Mesendoderm (in vitro differentiated cells): ENCODE measurements at regions not wholly inside any gene's neighbourhood (a gene's known extent, or its start where the extent isn't known, plus 50 kb on each side); places are given as distances from the start of the nearest gene placed in this dataset.

Experiments
- DNase-seq: peaks from one replicate; pipeline ENCODE4 v3.0.0; 2013
- H2AK5ac ChIP-seq: 2 replicates; pipeline ENCODE4 v1.6.1; 2013; ENCODE audit warnings: low read length, inconsistent platforms
- H2BK120ac ChIP-seq: 2 replicates; pipeline ENCODE4 v1.6.1; 2013; ENCODE audit warnings: low read depth, mild to moderate bottlenecking, low read length, moderate library complexity, mixed read lengths
- H2BK15ac ChIP-seq: replicated peaks from 2 replicates; pipeline ENCODE4 v1.6.1; 2013; ENCODE audit warnings: low read depth, mild to moderate bottlenecking, moderate library complexity
- H2BK5ac ChIP-seq: 2 replicates; pipeline ENCODE4 v1.6.1; 2013; ENCODE audit warnings: low read length, inconsistent platforms
- H3K18ac ChIP-seq: 2 replicates; pipeline ENCODE4 v1.6.1; 2013; ENCODE audit warnings: mild to moderate bottlenecking, low read length, mixed read lengths
- H3K23ac ChIP-seq: one replicate; pipeline ENCODE4 v1.6.1; 2013; ENCODE audit warnings: low read length
- H3K27ac ChIP-seq: 2 replicates; pipeline ENCODE4 v1.5.1; 2013; ENCODE audit warnings: low read depth, mild to moderate bottlenecking, inconsistent platforms, low read length, moderate library complexity
- H3K27me3 ChIP-seq: 2 replicates; pipeline ENCODE4 v1.6.1; 2013; ENCODE audit warnings: low read length, control low read depth, mild to moderate bottlenecking, inconsistent platforms; ENCODE audit not compliant: insufficient read depth, poor library complexity
- H3K36me3 ChIP-seq: 2 replicates; pipeline ENCODE4 v1.6.1; 2013; ENCODE audit warnings: low read length, inconsistent platforms; ENCODE audit not compliant: control insufficient read depth, insufficient read depth
- H3K4ac ChIP-seq: one replicate; pipeline ENCODE4 v1.6.1; 2013; ENCODE audit warnings: low read depth, mild to moderate bottlenecking, low read length, moderate library complexity
- H3K4me1 ChIP-seq: 2 replicates; pipeline ENCODE4 v1.6.1; 2013; ENCODE audit warnings: low read depth, low read length, inconsistent platforms; ENCODE audit not compliant: control insufficient read depth
- H3K4me2 ChIP-seq: 2 replicates; pipeline ENCODE4 v1.6.1; 2013; ENCODE audit warnings: low read length
- H3K4me3 ChIP-seq: 2 replicates; pipeline ENCODE4 v1.5.1; 2013; ENCODE audit warnings: mild to moderate bottlenecking, low read length
- H3K56ac ChIP-seq: one replicate; pipeline ENCODE4 v1.6.1; 2013; ENCODE audit warnings: low read length
- H3K79me1 ChIP-seq: 2 replicates; pipeline ENCODE4 v1.6.1; 2013; ENCODE audit warnings: low read length, inconsistent platforms
- H3K79me2 ChIP-seq: 2 replicates; pipeline ENCODE4 v1.6.1; 2013; ENCODE audit warnings: mild to moderate bottlenecking, low read length; ENCODE audit not compliant: control insufficient read depth, insufficient read depth
- H3K9ac ChIP-seq: 2 replicates; pipeline ENCODE4 v1.6.1; 2013; ENCODE audit warnings: low read length, inconsistent platforms
- H4K5ac ChIP-seq: one replicate; pipeline ENCODE4 v1.6.1; 2013; ENCODE audit warnings: low read length
- H4K8ac ChIP-seq: one replicate; pipeline ENCODE4 v1.6.1; 2013; ENCODE audit warnings: low read depth, mild to moderate bottlenecking, control low read depth, low read length, moderate library complexity
- WGBS: extraction: QIAGEN DNeasy Blood & Tissue Kit; methylation state at CpG from one replicate; pipeline ENCODE4 v1.1.7; 2013; ENCODE audit warnings: low lambda C conversion rate, missing lambda C conversion rate; ENCODE audit not compliant: insufficient coverage; ENCODE audit errors: extremely low coverage; 5-methylcytosine and 5-hydroxymethylcytosine counted together

DNA sequence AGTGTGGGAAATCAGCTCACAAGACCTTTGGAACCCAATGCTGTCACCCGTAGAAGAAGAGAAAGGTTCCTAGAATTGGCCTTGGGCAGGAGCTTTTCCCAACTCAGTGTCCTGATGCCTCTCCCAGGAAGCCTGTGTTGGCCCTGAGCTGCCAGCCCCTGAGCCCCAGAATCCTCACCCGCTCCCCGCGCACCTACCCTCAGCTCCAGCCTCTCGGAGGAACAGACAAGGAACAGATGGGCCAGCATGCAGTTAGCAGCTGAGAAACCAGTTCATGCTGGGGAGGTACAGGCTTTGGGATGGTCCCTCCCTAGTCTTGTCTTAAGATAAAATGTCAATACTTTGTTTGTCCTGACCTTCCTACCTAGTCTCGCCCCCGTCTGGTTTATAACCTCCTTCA, 121.9 kb upstream of the CDH4 start:
- no peak overlapping the region for H3K56ac ChIP-seq
- DNase-seq: no peak

GRCh38 chr20:61131944-61132343, 120.1 kb upstream of the CDH4 start:
- Histone ChIP-seq H3K4me1 (no peaks in the 10 kb centered on the region), H3K4ac (no peak overlapping the region), H3K18ac (no peak overlapping the region), H3K4me2 (no peak overlapping the region), H3K23ac (no peak overlapping the region), H3K79me1 (no peaks in the 10 kb centered on the region), H3K36me3 (no peaks in the 10 kb centered on the region), H3K27me3 (no peaks in the 10 kb centered on the region), H2BK15ac (no peak overlapping the region), H3K56ac (no peak overlapping the region), H3K27ac (no peak overlapping the region), H3K4me3 (no peak overlapping the region), H4K5ac (no peak overlapping the region), H3K79me2 (no peaks in the 10 kb centered on the region), H4K8ac (no peak overlapping the region), H3K9ac (no peak overlapping the region), H2BK5ac (no peak overlapping the region), H2BK120ac (no peak overlapping the region), H2AK5ac (no peak overlapping the region)
- DNase-seq: no peak
- no CpG with 5 or more reads among the region's 9 CpGs for WGBS

More for the DNA sequence above, 121.9 kb upstream of the CDH4 start:
- Histone ChIP-seq H3K27ac (no peak overlapping the region), H2BK15ac (no peak overlapping the region), H3K4ac (no peak overlapping the region), H4K8ac (no peak overlapping the region), H3K4me2 (no peak overlapping the region), H3K36me3 (no peaks in the 10 kb centered on the region), H3K27me3 (no peaks in the 10 kb centered on the region), H2AK5ac (no peak overlapping the region), H3K79me1 (no peaks in the 10 kb centered on the region), H3K79me2 (no peaks in the 10 kb centered on the region), H2BK120ac (no peak overlapping the region), H3K4me3 (no peak overlapping the region), H2BK5ac (no peak overlapping the region), H3K18ac (no peak overlapping the region), H3K9ac (no peak overlapping the region), H3K4me1 (no peaks in the 10 kb centered on the region), H3K23ac (no peak overlapping the region), H4K5ac (no peak overlapping the region)
- WGBS: no CpG with 5 or more reads among the region's 7 CpGs

- Histone ChIP-seq H2BK5ac (no peak overlapping the region), H4K5ac (no peak overlapping the region), H3K27me3 (no peaks in the 10 kb centered on the region), H2AK5ac (no peak overlapping the region), H3K27ac (no peak overlapping the region), H3K23ac (no peak overlapping the region), H3K36me3 (no peaks in the 10 kb centered on the region), H3K56ac (no peak overlapping the region), H2BK15ac (no peak overlapping the region), H3K9ac (no peak overlapping the region), H3K4me2 (no peak overlapping the region), H2BK120ac (no peak overlapping the region), H3K79me1 (no peaks in the 10 kb centered on the region), H3K79me2 (no peaks in the 10 kb centered on the region), H3K4ac (no peak overlapping the region), H3K4me1 (no peaks in the 10 kb centered on the region), H3K18ac (no peak overlapping the region), H3K4me3 (no peak overlapping the region), H4K8ac (no peak overlapping the region)
- WGBS: no CpG with 5 or more reads among the region's 6 CpGs
- no peak for DNase-seq
These were observed 118.5 kb upstream of the CDH4 start for GRCh38 chr20:61133611-61134010.

DNA sequence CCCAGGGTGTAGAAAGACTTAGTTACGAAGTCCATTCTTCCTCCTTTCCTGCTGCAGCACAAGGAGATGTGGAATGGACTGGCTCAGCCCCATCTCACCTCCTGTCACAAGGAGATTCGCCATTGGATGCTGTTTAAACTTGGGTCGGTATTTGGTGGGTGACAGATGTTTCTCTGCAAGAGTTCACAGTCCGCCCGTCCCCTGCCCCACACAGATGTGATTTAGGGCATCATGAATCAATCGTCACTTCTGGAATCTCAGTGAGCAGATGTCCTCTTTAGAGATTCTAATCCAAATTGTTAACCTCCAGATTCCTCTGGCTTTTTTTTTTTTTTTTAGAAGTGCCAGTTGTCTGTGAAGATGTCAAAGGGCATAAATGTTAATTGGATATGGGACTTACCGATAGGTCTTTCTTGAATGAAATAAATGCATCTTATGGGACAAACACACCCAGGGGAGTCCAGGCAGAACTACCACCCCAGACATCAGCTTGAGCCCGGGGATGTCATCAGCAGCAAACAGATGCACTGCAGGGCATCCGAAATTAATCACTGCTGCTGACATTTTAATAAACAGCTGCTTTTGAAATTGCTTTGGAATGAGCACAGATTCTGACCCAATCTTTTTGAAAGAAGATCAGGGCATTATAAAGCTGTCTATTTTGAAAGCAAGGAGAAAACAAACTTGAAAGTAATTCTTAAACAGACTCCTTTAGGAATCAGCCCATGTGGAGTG, 117.6 kb upstream of the CDH4 start:
- Histone ChIP-seq H3K79me2 (no peaks in the 10 kb centered on the region), H2AK5ac (no peak overlapping the region), H3K18ac (no peak overlapping the region), H3K27me3 (no peaks in the 10 kb centered on the region), H2BK15ac (no peak overlapping the region), H3K4ac (no peak overlapping the region), H3K27ac (no peak overlapping the region), H2BK5ac (no peak overlapping the region), H3K4me2 (no peak overlapping the region), H3K4me1 (no peaks in the 10 kb centered on the region), H3K23ac (no peak overlapping the region), H2BK120ac (no peak overlapping the region), H3K9ac (no peak overlapping the region), H3K79me1 (no peaks in the 10 kb centered on the region), H4K8ac (no peak overlapping the region), H4K5ac (no peak overlapping the region), H3K36me3 (no peaks in the 10 kb centered on the region), H3K4me3 (no peak overlapping the region), H3K56ac (no peak overlapping the region)
- no peak for DNase-seq
- no CpG with 5 or more reads among the region's 9 CpGs for WGBS

DNA sequence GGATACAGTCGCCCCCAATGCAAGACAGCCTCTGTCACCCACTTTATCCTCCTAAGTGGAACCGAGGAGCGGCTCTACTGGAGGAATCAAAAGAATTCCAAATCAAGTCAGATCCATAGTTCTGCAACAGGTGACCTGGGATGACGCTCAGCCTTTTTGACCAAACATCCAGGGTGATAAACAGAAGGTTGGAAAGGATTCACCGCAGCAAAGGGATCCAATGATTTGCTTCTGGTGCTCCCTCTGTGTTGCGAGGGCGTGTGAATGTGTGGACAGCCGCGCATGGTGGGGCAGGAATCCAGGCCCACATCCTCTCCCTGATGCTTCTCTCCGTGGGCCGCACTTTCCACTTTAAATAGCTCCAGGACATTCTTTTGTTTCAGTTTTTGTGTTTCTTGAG, 116.8 kb upstream of the CDH4 start:
- DNase-seq: no peak
- Histone ChIP-seq H2BK5ac (no peak overlapping the region), H3K9ac (no peak overlapping the region), H3K27me3 (no peaks in the 10 kb centered on the region), H3K4me3 (no peak overlapping the region), H2BK120ac (no peak overlapping the region), H3K4me2 (no peak overlapping the region), H3K4ac (no peak overlapping the region), H3K18ac (no peak overlapping the region), H3K56ac (no peak overlapping the region), H2AK5ac (no peak overlapping the region), H3K36me3 (no peaks in the 10 kb centered on the region), H3K79me1 (no peaks in the 10 kb centered on the region), H2BK15ac (no peak overlapping the region), H3K27ac (no peak overlapping the region), H3K79me2 (no peaks in the 10 kb centered on the region), H3K4me1 (no peaks in the 10 kb centered on the region), H4K5ac (no peak overlapping the region), H4K8ac (no peak overlapping the region), H3K23ac (no peak overlapping the region)
- no CpG with 5 or more reads among the region's 11 CpGs for WGBS

GRCh38 chr20:61135968-61136367, 116.1 kb upstream of the CDH4 start:
- Histone ChIP-seq H2AK5ac (no peak overlapping the region), H2BK120ac (no peak overlapping the region), H3K4me2 (no peak overlapping the region), H3K23ac (no peak overlapping the region), H2BK5ac (no peak overlapping the region), H4K8ac (no peak overlapping the region), H2BK15ac (no peak overlapping the region), H3K36me3 (no peaks in the 10 kb centered on the region), H3K4me3 (no peak overlapping the region), H4K5ac (no peak overlapping the region), H3K79me2 (no peaks in the 10 kb centered on the region), H3K27ac (no peak overlapping the region), H3K4me1 (no peaks in the 10 kb centered on the region), H3K9ac (no peak overlapping the region), H3K56ac (no peak overlapping the region), H3K27me3 (no peaks in the 10 kb centered on the region), H3K18ac (no peak overlapping the region), H3K79me1 (no peaks in the 10 kb centered on the region), H3K4ac (no peak overlapping the region)
- no peak for DNase-seq
- WGBS: no CpG with 5 or more reads among the region's 15 CpGs
